GM18505 (cell line): ENCODE measurements at regions not wholly inside any gene's neighbourhood (a gene's known extent, or its start where the extent isn't known, plus 50 kb on each side); places are given as distances from the start of the nearest gene placed in this dataset.
A peak's percentile ranks its signal among the peaks of the same experiment; 100 is the strongest.

Experiments used
- ATAC-seq: cut with Tn5 transposase; IDR thresholded peaks from one replicate; pipeline ENCODE4 v1.9.1; 2021; ENCODE audit not compliant: unreplicated experiment
- POLR2A ChIP-seq: IDR thresholded peaks from 4 replicates; pipeline ENCODE4 v1.6.1; 2011; ENCODE audit warnings: borderline replicate concordance; ENCODE audit not compliant: insufficient read depth, insufficient read length; ENCODE audit errors: extremely low read depth

DNA sequence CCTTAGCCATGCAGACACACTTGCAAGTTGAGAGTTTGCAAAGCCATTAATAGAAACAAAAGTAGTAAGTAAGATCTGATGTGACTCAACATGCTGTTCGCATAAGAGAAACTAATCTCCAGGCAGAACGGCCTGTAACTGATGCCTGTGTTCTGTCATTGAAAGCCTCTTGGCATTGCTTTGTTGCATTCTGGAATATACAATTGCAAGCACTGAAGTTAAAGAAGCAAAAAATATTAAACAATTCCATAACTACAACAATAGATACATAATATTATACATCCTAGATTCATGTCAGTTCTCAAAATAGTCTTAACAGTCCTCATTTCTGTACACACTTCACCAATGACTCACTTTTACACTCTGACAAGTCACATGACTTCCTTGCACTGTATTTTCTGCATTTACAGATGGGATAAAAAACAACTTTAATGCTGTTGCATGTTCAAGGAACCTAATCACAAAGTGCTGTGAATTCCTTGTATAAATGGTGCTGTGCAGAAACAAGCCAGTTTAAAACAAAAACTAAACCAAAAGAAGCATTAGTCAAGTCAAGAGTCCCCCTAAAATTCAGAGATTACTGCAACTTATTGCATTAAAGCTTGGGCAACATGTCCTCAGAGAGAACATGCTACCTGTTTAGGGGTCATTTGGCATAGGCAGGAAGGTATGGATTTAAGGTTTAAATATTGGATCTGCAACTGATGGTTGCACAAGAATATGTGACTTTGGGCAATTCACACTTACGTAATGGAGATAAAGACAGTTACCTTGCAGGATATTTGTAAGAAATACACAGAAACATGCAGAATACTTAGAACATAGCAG lies 79.5 kb upstream of the SERP2 start:
- no peak for TF ChIP-seq POLR2A
- no peak for ATAC-seq

GRCh38 chr13:44294876-44295275 lies 78.7 kb upstream of the SERP2 start:
- no peak for TF ChIP-seq POLR2A
- no peak for ATAC-seq

DNA sequence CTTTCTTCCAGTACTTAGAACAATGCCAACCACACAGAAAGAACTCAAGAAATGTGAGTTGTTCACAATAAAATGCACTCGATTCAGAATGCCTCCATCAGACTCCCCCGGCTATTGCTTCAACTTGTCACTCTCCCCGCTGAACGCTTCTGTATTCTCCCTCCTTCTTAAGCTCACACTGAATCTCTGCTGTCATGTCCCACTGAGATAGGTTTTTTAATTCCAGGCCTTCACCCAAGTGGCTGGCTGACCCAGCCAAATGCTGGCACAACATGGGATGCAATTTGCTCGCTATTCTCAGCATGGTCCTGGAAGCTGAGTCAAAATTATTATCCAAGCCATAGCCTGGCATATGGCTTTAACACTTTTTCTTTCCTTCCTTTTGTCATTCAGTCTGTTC lies 76.8 kb upstream of the SERP2 start:
- no peak for ATAC-seq
- no peak for TF ChIP-seq POLR2A

DNA sequence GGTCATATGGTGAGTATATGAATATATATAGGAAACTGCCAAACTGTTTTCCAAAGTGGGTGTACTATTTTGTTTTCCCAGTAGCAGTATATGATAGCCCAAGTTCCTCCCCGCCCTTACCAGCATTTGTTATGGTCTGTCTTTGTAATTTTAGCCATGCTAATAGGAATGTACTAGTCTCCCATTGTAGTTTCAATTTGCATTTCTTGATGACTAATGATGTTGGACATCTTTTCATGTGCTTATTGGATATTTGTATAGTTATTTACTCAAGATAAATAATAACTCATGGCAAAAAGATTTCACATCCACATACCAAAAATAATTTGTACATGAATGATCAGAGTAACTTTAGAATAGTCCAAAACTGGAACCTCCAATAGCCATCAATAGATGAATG lies 75.3 kb upstream of the SERP2 start:
- ATAC-seq, result no peak
- no peak for TF ChIP-seq POLR2A

GRCh38 chr13:44299152-44299943 lies 74.3 kb upstream of the SERP2 start:
- no peak for TF ChIP-seq POLR2A
- no peak for ATAC-seq

- ATAC-seq, result peak; percentile 76
- TF ChIP-seq POLR2A, result no peak
Measured at GRCh38 chr13:44300895-44301638, 72.6 kb upstream of the SERP2 start.

- no peak for TF ChIP-seq POLR2A
- no peak for ATAC-seq
Measured at GRCh38 chr13:44301639-44302015, 72.0 kb upstream of the SERP2 start.

DNA sequence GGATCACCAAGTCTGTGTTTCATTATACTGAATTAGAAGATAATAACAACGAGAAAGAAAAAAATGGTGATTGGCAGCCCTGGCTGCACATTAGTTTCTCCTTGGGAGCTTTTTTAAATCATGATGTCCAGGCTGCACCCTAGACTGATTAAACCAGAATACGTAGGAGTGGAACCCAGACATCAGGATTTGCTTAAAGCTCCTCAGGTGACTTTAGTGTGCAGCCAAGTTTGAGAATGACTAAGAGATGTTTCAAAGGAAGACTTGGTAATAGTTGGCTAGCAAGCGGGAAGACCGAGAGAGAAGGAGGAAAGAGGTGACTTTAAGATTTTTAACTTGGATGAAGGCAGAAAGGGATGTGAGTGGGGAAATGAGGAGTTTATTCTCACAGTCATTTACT lies 71.4 kb upstream of the SERP2 start:
- no peak for TF ChIP-seq POLR2A

DNA sequence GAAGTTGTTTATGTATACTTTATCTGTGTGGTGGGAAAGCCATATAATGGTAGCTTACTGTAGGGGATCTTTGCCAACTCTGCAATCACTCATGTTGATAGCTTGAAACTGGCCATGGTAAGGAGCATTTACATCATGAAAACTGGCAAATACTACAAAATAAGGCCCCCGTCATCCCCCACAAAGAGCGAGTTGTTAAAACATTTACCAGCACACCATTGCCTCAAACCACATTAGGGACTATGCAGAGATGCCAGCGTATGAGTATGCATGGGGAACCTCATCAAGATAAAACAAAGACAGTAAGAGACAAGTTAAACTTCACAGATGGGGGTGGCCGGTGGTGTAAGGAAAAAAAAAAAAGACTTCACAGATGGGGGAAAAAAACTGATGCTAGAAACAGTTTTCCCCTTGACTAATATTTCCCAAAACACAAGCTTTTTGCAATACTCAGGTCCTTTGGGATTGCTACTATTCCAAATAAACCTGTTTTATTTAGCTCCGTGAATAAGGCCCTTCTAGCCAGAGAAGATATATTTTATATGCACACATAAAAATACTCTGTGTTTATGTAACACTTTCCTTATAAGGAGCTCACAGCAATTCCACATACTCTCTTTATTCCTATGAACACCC lies 70.6 kb upstream of the SERP2 start:
- ATAC-seq, result no peak
- TF ChIP-seq POLR2A, result no peak

More for the DNA sequence above, 71.4 kb upstream of the SERP2 start:
- no peak for ATAC-seq

DNA sequence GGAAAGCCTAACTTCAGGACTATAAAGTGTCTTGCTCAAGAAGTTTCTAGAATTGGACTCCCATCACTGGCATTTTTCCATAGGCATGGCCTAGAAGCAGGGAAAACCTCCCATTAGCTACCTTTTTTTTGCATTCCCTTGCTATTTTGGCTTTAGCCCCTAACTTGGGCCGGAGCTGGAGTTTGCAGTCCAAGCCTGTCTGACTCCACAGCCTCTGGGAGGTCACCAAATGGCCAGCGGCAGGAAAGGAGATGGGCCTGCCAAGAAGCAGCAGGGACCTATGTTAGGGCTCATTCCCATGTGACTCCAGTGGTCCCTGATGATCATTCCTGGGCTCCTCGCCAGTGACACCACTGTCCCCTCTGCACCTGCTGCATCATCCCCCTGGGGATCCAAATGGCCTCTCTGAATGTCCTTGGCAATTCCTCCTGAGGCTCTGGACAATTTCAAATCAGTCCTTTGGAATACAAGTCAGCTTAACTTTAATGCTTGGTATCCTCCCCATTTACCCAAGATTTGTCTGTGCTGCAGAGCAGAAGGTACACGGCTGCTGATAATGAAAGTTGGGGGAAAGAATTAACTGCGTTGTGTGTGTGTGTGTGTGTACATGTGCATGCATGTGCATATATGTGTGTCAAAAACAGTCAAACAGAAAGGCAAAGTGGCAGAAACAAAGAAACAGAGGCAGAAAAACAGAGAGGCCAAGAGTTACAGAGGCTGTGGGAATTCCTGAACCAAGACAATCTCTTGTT lies 69.8 kb upstream of the SERP2 start:
- no peak for ATAC-seq
- TF ChIP-seq POLR2A, result no peak

DNA sequence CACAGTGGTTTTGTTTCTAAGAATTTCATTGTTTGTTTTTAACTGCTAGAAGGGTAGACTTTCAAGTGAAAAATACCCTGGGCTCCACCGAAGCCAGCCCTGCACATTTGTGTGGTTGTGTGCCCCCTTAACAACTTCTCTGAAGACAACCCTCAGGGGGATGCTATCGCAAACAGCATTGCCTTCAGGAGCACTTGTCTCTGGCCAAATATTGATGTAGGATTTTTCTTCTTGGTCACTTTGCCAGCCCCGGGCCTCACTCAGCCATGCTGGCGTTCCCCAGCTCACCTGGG lies 69.2 kb upstream of the SERP2 start:
- no peak for TF ChIP-seq POLR2A
- ATAC-seq, result no peak

GRCh38 chr13:44305286-44305685 lies 68.3 kb upstream of the SERP2 start:
- ATAC-seq, result no peak

More at GRCh38 chr13:44305286-44305685, 68.3 kb upstream of the SERP2 start:
- no peak for TF ChIP-seq POLR2A
